ENCODE measurements at regions not wholly inside any gene's neighbourhood (a gene's known extent, or its start where the extent isn't known, plus 50 kb on each side); places are given as distances from the start of the nearest gene placed in this dataset.

DNA sequence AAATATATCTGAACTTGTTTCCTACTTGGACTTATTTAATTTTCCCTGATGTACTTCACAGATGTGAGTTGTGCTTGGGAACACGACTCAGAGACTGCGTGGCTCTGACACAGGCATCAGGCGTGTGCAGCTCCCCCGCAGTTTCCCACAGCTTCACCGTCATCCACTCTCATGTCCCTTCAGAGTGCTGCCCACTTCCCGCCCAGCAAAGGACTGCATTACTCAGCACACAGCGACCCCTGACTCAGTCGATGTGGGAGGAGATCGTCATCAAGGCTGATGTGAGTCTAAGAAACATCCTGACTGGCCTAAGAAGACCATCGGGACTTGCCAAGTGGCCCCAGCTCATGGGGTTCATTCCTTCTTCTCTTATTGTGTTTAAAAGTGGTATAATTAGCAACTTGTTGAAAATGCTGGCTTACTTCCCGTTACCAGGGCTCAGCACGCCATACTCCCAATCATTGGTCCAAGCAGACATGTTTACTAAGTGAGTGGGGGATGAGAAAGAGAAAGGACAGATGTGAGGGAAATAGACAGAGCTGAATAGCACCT is 539.4 kb upstream of the JARID2 start (continued):
- TF ChIP-seq SRF (IDR thresholded peaks at IDR 0.05; ENCODE audit: low read depth in 2 of 2, low read length in 2 of 2), result no peak
- TF ChIP-seq SMAD5 (IDR thresholded peaks at IDR 0.05; ENCODE audit: low read depth), result no peak
- no peak for TF ChIP-seq MYC (IDR thresholded peaks at IDR 0.05; ENCODE audit: insufficient read depth, insufficient read length, insufficient replicate concordance, low read length, severe bottlenecking)

GRCh38 chr6:14707276-14707675 is 538.6 kb upstream of the JARID2 start:
- H4K20me1 ChIP-seq (ENCODE audit: control insufficient read depth, insufficient read depth), result no peaks in the 10 kb centered on the region; the same call in 1 of the 2 replicates
- no peak overlapping the region for H2AFZ ChIP-seq (ENCODE audit: control insufficient read depth, low read depth, low read length)
- POLR2A ChIA-PET, result interaction anchor here (1.2 kb wide), 1 partner anchor 9 kb away, joined by 3 read pairs; no protein-coding TSS in a partner anchor
- no peaks in the 10 kb centered on the region for H3K4me1 ChIP-seq (ENCODE audit: control insufficient read depth, insufficient read depth, low read length)
- TF ChIP-seq NRF1 (conservative IDR thresholded peaks at IDR 0.05; ENCODE audit: low read depth, low read length) (no peak), POLR2A (IDR thresholded peaks at IDR 0.05; ENCODE audit: low read depth, low read length) (no peak), BCL11A (IDR thresholded peaks at IDR 0.05; ENCODE audit: low read depth, low read length) (no peak), CBX3 (IDR thresholded peaks at IDR 0.05; ENCODE audit: borderline replicate concordance, low read depth) (no peak)
- TF ChIP-seq, protein P1, sequence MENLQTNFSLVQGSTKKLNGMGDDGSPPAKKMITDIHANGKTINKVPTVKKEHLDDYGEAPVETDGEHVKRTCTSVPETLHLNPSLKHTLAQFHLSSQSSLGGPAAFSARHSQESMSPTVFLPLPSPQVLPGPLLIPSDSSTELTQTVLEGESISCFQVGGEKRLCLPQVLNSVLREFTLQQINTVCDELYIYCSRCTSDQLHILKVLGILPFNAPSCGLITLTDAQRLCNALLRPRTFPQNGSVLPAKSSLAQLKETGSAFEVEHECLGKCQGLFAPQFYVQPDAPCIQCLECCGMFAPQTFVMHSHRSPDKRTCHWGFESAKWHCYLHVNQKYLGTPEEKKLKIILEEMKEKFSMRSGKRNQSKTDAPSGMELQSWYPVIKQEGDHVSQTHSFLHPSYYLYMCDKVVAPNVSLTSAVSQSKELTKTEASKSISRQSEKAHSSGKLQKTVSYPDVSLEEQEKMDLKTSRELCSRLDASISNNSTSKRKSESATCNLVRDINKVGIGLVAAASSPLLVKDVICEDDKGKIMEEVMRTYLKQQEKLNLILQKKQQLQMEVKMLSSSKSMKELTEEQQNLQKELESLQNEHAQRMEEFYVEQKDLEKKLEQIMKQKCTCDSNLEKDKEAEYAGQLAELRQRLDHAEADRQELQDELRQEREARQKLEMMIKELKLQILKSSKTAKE (IDR thresholded peaks at IDR 0.05; ENCODE audit: low read depth, poor library complexity, severe bottlenecking), result no peak
- DNase-seq (ENCODE audit: low read depth, low spot score) (no peak), FAIRE-seq (no peak), ATAC-seq (no peak)
- no peaks in the 10 kb centered on the region for H3K79me2 ChIP-seq (ENCODE audit: control insufficient read depth, insufficient read depth, low read length)
- in situ Hi-C loops (cut with MboI), result no loop called here
- no peak overlapping the region for H3K27ac ChIP-seq (ENCODE audit: control insufficient read depth, insufficient read depth)
- no peaks in the 10 kb centered on the region for H3K9me3 ChIP-seq (replicated peaks; ENCODE audit: control insufficient read depth, insufficient read depth, low read length)
- H3K4me3 ChIP-seq, result no peak overlapping the region
- RAD21 ChIA-PET (ENCODE audit: unreplicated experiment), result no interaction called here
- H3K36me3 ChIP-seq (ENCODE audit: control insufficient read depth in 2 of 2, insufficient read depth in 2 of 2, low read length in 1 of 2), result no peaks in the 10 kb centered on the region
- intact Hi-C loops (cut with micrococcal nuclease; ENCODE audit: unreplicated experiment), result no loop called here
- CTCF ChIA-PET, result interaction anchor here (0.7 to 1.2 kb wide), 4 partner anchors 71 to 496 kb away, joined by 3 read pairs; no protein-coding TSS in a partner anchor
- no TSS peak for BruUV-seq (replicated peaks)
- no peak overlapping the region for H3K9ac ChIP-seq (ENCODE audit: control insufficient read depth, insufficient read depth, low read length)
- SMC1A ChIA-PET (ENCODE audit: uncharacterized antibody, unreplicated experiment), result interaction anchor here (1.4 kb wide), 2 partner anchors 10 to 79 kb away, joined by 4 read pairs; no protein-coding TSS in a partner anchor
- no peak overlapping the region for H3K4me2 ChIP-seq (ENCODE audit: control insufficient read depth, insufficient read depth)
- H3K27me3 ChIP-seq (replicated peaks in 1 of 2; ENCODE audit: control insufficient read depth in 2 of 2, insufficient read depth in 2 of 2, low read length in 1 of 2), result no peaks in the 10 kb centered on the region; a peak in 2 of 4 replicates

Measured in GM12878 (cell line).